Natural killer cell (primary cell): ENCODE measurements at regions not wholly inside any gene's neighbourhood (a gene's known extent, or its start where the extent isn't known, plus 50 kb on each side); places are given as distances from the start of the nearest gene placed in this dataset.

Source experiments
- ATAC-seq, 3 donors: fragments of 150-1000 bp in 2 of 3; fragments of 200-7000 bp in 1 of 3; cut with Tn5 transposase; 1 replicate in 1 of 3; 2 replicates in 2 of 3; pipeline ENCODE4 v1.10.0; 2021; ENCODE audit warnings: mild to moderate bottlenecking in 2 of 3, moderate library complexity in 2 of 3
- DNase-seq, 2 donors: peaks; one replicate each; pipeline versions ENCODE4 v3.0.0 to v3.0.0-alpha.2; 2013 to 2021; ENCODE audit warnings: mixed read lengths in 1 of 2
- H3K27ac ChIP-seq: one replicate; pipeline ENCODE4 v1.5.1; 2013; ENCODE audit warnings: mild to moderate bottlenecking, low read length
- H3K27me3 ChIP-seq: one replicate; pipeline ENCODE4 v1.6.1; 2013; ENCODE audit warnings: low read length; ENCODE audit not compliant: control insufficient read depth, insufficient read depth
- H3K36me3 ChIP-seq: one replicate; pipeline ENCODE4 v1.6.1; 2013; ENCODE audit warnings: low read length; ENCODE audit not compliant: control insufficient read depth, insufficient read depth
- H3K4me1 ChIP-seq: one replicate; pipeline ENCODE4 v1.6.1; 2013; ENCODE audit warnings: low read length; ENCODE audit not compliant: control insufficient read depth, insufficient read depth
- H3K4me3 ChIP-seq: one replicate; pipeline ENCODE4 v1.5.1; 2013; ENCODE audit warnings: low read length
- H3K9me3 ChIP-seq: one replicate; pipeline ENCODE4 v1.6.1; 2013; ENCODE audit warnings: low read length; ENCODE audit not compliant: control insufficient read depth, insufficient read depth
- H3K27ac Mint-ChIP-seq, 2 donors: one replicate each; pipeline ENCODE4 v1.8.0; 2022; ENCODE audit warnings: mild to moderate bottlenecking in 2 of 2, mixed read lengths in 2 of 2, moderate library complexity in 1 of 2
- H3K27me3 Mint-ChIP-seq, 2 donors: one replicate each; pipeline ENCODE4 v1.8.0; 2022; ENCODE audit warnings: low read depth in 2 of 2, mixed read lengths in 2 of 2
- H3K36me3 Mint-ChIP-seq: one replicate; pipeline ENCODE4 v1.8.0; 2022; ENCODE audit warnings: mixed read lengths
- H3K4me1 Mint-ChIP-seq, 2 donors: one replicate each; pipeline ENCODE4 v1.8.0; 2022; ENCODE audit warnings: mixed read lengths in 2 of 2
- H3K4me3 Mint-ChIP-seq: one replicate; pipeline ENCODE4 v1.8.0; 2022; ENCODE audit warnings: mild to moderate bottlenecking, moderate library complexity, mixed read lengths
- H3K9me3 Mint-ChIP-seq, 2 donors: one replicate each; pipeline ENCODE4 v1.8.0; 2022; ENCODE audit warnings: mixed read lengths in 2 of 2
- CTCF ChIP-seq: fragments of 200-600 bp; IDR thresholded peaks from one replicate; pipeline ENCODE4 v1.8.0; 2022; ENCODE audit warnings: antibody characterized with exemption
- WGBS: methylation state at CpG from one replicate; pipeline ENCODE4 v1.1.7; 2013; ENCODE audit warnings: missing lambda C conversion rate; ENCODE audit not compliant: insufficient coverage; 5-methylcytosine and 5-hydroxymethylcytosine counted together
- intact Hi-C: fragments of 100-400 bp; cut with micrococcal nuclease; formaldehyde crosslinking; loops from one replicate; pipeline ENCODE4 v1.14.2; 2022

DNA sequence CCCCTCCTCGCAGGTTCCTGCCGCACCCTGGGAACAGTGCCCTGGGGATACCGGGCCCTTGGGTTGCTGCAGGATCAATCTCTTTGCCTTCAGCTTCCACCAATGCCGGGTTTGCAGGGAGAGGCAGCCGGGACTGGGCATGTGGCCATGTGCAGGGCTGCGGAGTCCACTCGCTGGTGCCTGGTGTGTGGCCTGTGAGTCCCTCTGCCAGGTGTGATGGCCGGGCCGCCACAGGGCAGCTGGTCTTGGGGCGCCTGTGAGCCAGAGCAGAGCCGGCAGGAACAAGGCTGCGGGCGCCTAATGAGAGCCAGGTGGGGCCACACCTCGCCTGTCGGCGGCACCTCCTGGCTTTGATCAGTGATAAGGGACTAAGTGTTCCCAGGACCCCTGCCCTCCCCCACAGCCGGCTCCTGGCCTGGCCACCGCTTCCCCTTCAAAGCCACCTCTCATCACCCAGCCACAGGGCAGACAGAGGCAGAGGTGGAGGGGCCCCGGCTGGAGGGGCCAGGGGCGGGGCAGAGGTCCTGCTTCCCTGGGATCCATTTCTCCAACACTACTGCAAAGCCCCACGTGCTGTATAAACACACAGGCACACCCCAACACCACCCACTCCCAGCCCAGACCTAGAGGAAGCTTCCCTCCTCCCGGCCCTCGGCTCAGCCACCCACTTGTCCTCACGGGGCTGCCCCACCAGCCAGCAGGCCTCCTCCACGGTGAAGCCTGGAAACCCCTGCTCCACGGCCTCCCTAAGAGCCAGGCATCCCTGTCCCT lies 132.7 kb downstream of the CPZ start:
- H3K36me3 ChIP-seq, result no peaks in the 10 kb centered on the region
- intact Hi-C loops, result no loop called here
- no peak for TF ChIP-seq CTCF
- no peak overlapping the region for H3K27ac ChIP-seq
- no peaks in the 10 kb centered on the region for H3K36me3 Mint-ChIP-seq
- DNase-seq (no peak), ATAC-seq (no peak)
- H3K4me3 ChIP-seq, result no peak overlapping the region
- no peaks in the 10 kb centered on the region for H3K27me3 Mint-ChIP-seq
- H3K4me1 Mint-ChIP-seq, result peaks cover 0 to 10% of the 10 kb centered on the region in 2 donors
- no peak overlapping the region for H3K4me3 Mint-ChIP-seq
- no peak overlapping the region for H3K27ac Mint-ChIP-seq
- H3K4me1 ChIP-seq, result no peaks in the 10 kb centered on the region
- 61% methylated on average over 26 of the region's 26 CpGs for WGBS
- H3K9me3 Mint-ChIP-seq, result no peaks in the 10 kb centered on the region
- no peaks in the 10 kb centered on the region for H3K9me3 ChIP-seq
- H3K27me3 ChIP-seq, result no peaks in the 10 kb centered on the region

DNA sequence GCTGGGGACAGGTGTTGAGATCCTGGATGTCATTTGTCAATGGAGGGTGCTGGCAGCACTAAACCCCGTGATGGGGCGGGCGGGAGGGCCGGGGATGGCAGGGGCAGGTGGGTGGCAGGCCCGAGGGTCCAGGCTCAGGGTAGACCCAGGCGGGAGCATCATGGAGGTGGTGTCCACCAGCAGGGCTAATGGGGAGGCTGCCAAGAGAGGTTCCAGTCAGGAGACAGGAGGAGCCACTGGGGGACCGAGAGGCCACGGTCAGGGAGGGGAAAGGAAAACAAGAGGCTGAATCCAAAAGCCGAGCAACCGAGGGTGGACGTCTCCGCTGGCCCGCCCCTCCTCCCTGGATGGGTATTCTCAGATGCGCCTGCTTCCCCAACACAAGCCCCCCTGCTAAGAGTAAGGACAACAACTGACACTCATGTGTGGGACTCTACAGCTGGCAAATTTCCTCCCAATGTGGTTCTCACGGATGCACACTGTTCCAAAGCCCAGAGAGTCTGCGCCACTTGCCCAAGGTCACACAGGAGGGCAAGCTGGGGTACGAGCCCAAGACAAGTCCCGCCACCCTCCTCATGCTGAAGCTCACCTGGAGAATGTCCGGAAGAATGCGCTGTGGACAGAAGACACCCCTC lies 132.0 kb downstream of the CPZ start:
- no peaks in the 10 kb centered on the region for H3K9me3 Mint-ChIP-seq
- H3K4me1 Mint-ChIP-seq, result peaks cover 0 to 10% of the 10 kb centered on the region in 2 donors
- 75% methylated on average over 20 of the region's 20 CpGs for WGBS
- no peak overlapping the region for H3K27ac Mint-ChIP-seq
- H3K27me3 Mint-ChIP-seq, result no peaks in the 10 kb centered on the region
- Histone ChIP-seq H3K36me3 (no peaks in the 10 kb centered on the region), H3K4me1 (no peaks in the 10 kb centered on the region), H3K27ac (no peak overlapping the region), H3K27me3 (no peaks in the 10 kb centered on the region), H3K4me3 (no peak overlapping the region), H3K9me3 (no peaks in the 10 kb centered on the region)
- ATAC-seq (no peak), DNase-seq (no peak)
- intact Hi-C loops, result no loop called here
- no peak for TF ChIP-seq CTCF
- H3K36me3 Mint-ChIP-seq, result no peaks in the 10 kb centered on the region
- H3K4me3 Mint-ChIP-seq, result no peak overlapping the region

DNA sequence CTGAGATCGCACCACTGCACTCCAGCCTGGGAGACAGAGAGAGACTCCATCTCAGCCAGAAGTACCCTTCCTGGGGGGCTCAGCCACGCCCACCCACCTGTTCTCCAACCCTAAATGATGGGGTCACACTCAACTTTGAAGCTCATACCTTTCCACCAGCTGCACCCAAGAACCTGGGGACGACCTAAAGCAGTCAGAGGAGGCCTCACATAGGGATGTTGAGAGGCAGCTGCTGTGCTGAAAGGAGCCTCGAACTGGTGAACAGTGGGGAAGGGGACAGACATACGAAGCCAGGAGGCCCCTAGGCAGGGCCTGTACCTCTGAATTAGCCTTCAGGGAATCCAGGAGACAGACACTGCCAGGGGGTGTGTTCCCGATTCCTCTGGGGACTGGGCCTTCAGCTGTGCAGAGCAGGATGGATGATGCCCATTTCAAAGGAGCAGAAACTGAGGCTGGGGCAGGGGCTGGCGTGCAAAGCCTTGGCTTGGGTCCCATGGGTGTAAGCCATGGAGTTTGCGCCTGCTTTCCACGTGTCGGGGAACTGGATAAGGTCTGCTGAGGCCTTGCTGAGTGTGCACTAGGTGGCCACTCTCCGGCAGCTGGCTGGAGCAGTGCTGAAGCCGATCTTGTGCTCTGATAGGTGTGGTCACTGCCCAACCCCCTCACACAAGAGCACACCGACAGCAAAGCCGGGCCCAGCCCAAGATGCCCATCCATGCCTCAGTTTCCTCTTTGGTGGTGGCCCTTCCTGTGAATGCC lies 130.8 kb downstream of the CPZ start:
- H3K27ac ChIP-seq, result no peak overlapping the region
- no peaks in the 10 kb centered on the region for H3K9me3 Mint-ChIP-seq
- no peak overlapping the region for H3K4me3 ChIP-seq
- H3K9me3 ChIP-seq, result no peaks in the 10 kb centered on the region
- H3K36me3 ChIP-seq, result no peaks in the 10 kb centered on the region
- H3K27me3 ChIP-seq, result no peaks in the 10 kb centered on the region
- no peak for TF ChIP-seq CTCF
- ATAC-seq (no peak), DNase-seq (no peak)
- WGBS, result 78% methylated on average over 14 of the region's 14 CpGs
- H3K27ac Mint-ChIP-seq, result no peak overlapping the region
- no peak overlapping the region for H3K4me3 Mint-ChIP-seq
- H3K27me3 Mint-ChIP-seq, result no peaks in the 10 kb centered on the region
- intact Hi-C loops, result no loop called here
- no peaks in the 10 kb centered on the region for H3K4me1 ChIP-seq
- H3K36me3 Mint-ChIP-seq, result no peaks in the 10 kb centered on the region
- H3K4me1 Mint-ChIP-seq, result peaks cover 0 to 10% of the 10 kb centered on the region in 2 donors
